GM04504 (cell line): ENCODE measurements at regions not wholly inside any gene's neighbourhood (a gene's known extent, or its start where the extent isn't known, plus 50 kb on each side); places are given as distances from the start of the nearest gene placed in this dataset.
"Not testable (repeated sequence)": the region's sequence is repeated elsewhere in the genome, so short reads cannot be mapped to it uniquely, and the experiment has no call there.

Experiments used
- DNase-seq: peaks from one replicate; pipeline ENCODE4 v3.0.0-alpha.2; 2012; ENCODE audit warnings: low read depth

DNA sequence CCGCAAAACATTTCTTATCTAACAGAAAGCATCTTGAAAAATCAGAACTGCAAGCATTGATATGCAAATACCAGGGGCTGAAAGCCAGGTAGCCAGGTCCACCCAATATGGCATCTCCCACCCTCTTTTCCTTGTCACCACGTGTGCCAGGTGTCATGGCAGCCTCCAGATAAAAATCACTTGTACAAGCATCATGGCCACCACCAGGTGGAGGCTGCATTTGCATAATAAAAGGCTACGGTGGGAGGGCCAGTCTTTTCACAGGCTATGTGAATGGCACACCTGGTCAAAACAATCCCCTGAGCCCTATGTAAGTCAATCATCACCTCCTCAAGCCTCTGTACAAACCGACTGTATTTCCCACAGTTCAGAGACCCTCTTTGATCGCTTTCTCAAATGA lies 1233.1 kb upstream of the ALCAM start:
- no peak for DNase-seq

DNA sequence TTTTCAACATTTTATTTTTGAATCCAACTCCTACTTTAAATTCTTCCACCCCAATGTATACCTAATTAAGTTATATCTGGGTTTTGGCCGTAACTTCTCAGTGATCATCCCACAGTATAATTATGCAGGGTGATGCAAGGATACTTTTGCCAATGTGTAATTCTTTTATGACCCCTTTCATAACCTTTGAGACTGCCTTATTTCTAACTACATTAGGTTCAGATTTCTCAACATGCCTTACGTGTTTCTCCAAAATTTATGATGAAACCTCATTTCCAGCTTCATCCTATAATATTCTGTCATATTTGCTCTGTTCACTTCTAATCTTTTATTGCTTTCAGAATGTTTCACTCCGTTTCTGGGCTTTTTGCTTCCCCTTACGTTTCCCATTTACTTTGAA lies 1229.6 kb upstream of the ALCAM start:
- no peak for DNase-seq

GRCh38 chr3:104145164-104145563 lies 1221.5 kb upstream of the ALCAM start:
- peak; percentile 9 for DNase-seq

DNA sequence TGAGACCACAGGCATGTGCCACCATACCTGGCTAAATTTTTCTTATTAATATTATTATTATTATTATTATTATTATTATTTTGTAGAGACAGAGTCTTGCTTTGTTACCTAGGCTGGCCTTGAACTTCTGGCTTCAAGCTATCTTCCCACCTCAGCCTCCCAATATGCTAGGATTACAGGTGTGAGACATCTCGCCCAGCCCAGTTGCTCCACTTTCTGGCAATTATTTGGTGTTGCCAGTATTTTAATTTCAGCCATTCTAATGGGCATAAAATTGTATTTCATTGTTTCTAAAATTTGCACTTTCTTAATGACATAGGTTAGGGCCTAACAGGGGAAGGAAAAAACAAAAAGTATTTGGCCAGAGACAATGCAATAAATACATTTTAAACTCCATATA lies 1217.6 kb upstream of the ALCAM start:
- no peak for DNase-seq

DNA sequence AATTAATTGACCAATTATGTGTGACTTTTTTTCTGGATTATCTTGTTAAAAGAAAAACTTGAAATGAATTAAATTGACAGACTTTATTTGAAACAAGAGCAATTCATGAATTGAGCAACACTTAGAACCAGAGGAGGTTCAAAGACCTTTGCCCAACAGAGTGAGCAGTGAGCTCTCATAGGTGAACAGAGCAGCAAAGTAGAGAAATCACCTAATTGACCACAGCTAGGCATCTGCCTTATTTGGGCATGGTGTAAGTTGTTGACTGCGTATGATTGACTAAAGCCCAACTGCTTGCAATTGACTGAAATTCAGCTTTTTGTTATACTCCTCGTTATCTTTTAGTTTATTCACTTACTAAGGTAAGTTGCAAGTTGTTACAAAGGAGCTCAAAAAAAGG lies 1216.0 kb upstream of the ALCAM start:
- no peak for DNase-seq

- no peak for DNase-seq
Measured at GRCh38 chr3:104154896-104155295, 1211.8 kb upstream of the ALCAM start.

DNA sequence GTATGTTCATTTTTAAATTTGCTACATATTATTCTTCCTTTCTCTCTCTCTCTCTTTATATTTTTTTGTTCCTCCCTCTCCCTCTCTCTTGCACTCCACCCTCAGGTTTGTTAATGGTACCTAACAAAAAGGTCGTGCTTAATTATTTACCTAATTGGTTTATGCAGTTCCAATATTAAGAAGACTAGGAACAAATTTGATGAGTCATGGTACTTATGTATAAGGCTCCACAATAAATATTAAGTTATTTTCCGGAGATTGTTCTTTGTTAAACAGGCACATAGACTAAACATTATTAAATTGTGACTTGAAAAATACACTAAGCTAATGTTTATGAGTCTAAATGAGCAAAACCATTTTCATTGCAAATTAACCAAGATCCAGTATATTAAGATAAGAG lies 1200.8 kb upstream of the ALCAM start:
- DNase-seq = no peak

- DNase-seq = no peak
Measured at GRCh38 chr3:104168386-104168785, 1198.3 kb upstream of the ALCAM start.

DNA sequence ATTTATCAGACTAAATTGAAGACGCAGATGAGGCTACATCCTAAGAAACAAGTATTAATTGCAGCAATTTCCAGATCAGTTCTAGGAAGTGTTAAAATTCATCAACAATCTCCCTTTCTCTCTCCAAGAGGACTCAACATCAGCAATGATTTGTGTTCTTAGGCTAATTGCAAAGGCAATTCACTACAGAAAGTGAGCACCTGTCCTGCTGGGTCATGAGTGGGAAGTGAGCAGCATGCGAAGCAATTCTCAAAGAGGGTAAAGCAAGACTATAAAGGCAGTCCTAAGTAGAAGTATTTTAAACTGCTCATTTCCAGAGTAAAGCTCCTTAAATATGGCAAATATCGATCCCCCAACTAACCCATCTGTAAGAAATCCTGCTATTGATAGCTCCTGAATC lies 1191.0 kb upstream of the ALCAM start:
- DNase-seq = no peak

DNA sequence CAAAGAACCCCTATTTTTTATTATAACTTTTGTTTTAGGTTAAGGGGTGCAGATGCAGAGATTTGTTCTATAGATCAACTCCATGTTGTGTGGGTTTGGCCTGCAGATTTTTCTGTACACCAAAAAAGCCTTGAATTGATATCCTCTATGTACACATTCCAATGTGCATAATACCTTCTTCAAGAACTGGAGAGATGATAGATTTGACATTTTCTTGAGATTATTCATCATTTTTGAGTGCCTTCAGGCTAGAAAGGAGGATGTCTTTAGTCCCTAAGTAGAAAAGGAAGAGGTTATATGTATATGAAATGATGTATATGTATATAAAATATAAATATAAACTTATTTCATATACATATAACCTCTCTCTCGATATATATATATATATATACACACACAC lies 1190.0 kb upstream of the ALCAM start:
- DNase-seq = no peak

GRCh38 chr3:104178680-104179079 lies 1188.0 kb upstream of the ALCAM start:
- DNase-seq = no peak

DNA sequence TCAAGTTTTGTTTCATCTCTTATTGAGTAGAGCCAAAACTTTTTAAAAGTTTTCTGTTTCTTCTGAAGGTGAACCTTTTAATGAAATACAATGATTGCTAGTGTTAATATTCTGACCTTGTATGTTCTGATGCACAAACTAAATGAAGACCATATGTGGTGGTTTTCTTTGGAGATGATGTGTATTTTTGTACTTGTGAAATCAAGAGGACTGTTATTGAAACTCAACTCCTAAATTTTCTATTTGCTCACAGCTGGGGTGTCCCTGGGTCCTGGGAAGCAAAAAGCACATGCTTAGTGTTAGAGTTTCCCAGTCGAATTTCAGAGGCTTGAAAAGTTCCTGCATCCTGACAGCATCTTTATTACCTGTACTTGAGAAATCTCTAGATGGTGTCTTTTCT lies 1185.8 kb upstream of the ALCAM start:
- no peak for DNase-seq

- DNase-seq = no peak
Measured at GRCh38 chr3:104190681-104191080, 1176.0 kb upstream of the ALCAM start.

GRCh38 chr3:104198131-104198530 lies 1168.6 kb upstream of the ALCAM start:
- no peak for DNase-seq

GRCh38 chr3:104206925-104207324 lies 1159.8 kb upstream of the ALCAM start:
- no peak for DNase-seq

DNA sequence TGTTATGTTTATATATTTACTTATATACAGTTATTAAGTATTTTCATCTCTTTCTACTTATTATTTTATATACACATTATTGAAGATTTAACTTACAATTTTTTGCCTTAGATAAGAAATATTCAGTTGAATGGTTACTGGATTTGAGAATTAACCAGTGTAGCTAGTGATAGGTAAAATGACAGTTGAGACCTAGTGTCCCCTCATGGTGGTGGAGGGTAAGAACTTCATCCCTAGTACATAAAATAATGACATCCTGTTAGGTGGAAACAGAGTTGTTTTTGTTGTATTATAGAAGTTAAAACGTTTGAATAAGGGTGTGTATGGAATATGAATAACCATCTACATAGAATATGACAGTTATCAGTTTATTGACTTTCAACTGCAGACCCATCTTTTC lies 1152.4 kb upstream of the ALCAM start:
- no peak for DNase-seq

DNA sequence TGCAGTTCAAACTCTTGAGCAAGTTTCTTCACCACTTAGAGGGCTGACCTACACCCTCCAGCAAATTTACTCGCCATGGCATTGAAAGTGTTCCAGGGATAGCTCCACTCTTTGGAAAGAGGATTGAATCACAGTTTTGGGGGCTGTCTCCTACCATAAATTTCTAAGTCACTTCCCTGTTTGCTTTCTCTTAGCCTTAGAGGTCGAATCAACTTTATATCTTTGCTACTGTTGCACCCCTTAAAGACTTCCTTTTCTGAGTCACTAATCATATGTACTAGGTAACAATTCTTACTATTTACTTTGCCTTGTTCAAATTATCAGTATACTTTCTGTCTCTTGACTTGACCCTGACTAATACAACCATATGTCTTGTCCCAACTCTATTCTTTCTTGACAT lies 1151.8 kb upstream of the ALCAM start:
- DNase-seq = no peak

DNA sequence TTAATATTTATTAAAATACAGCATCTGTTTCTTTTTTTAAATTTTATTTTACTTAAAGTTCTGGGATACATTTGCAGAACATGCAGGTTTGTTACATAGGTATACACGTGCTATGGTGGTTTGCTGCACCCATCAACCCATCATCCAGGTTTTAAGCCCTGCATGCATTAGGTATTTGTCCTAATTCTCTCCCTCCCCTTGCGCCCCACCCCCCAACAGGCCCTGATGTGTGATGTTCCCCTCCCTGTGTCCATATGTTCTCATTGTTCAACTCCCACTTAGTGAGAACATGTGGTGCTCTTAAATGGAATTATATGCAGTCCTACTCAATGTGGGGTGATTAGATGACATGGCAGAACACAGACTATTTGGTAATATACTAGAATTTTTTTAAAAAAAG lies 1147.7 kb upstream of the ALCAM start:
- DNase-seq = not testable (repeated sequence)

DNA sequence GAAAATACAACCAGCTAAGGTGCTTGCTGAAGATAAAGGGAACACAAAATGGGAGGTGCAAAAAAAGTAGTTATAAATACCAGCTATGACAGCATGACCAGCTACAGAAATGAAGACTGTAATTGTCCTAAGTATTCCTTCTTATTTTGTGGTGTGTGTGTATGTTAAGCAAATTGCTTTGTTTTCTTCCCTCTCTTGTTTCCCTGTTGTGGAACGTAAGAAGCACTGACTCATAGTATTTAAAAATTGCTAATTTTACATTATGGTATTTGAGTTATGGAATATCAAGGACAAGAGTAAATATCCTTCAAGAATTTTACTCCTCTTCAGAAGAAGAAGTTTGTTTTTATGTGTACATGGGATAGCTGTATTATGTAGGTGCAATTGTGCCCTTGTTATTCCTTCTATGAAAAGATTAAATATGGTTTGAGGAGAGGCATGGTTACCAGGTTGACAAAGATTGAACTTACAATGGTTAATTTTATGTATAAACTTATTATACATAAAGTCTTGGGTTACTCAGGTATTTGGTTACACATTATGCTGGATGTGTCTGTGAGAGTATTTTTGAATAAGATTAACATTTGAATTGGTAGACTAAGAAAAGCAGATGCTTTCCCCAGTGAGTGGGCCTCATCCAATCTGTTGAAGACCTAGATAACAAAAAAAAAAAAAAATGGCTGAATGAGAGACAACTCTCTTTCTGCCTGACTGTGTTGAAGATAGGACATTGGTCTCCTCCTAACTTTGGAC lies 1132.1 kb upstream of the ALCAM start:
- no peak for DNase-seq

- DNase-seq = no peak
Measured at GRCh38 chr3:104244680-104245220, 1122.0 kb upstream of the ALCAM start.

DNA sequence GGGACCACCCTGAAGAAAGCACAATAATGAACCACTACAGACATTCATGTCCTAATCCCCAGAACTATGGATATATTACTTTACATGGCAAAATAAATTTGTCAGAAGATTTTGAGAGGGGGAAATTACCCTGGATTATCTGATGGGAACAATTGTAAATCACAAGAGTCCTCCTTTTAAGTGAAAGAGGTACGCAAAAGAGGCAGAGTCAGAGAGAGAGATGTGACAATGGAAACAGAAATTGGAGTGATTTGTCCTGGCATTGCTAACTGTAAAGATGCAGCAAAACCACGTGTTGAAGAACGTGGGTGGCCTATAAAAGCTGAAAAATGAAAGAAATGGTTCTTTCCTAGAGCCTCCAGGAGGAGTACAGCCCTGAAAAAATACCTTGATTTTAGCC lies 1121.4 kb upstream of the ALCAM start:
- no peak for DNase-seq

GRCh38 chr3:104245981-104246380 lies 1120.7 kb upstream of the ALCAM start:
- DNase-seq = no peak

DNA sequence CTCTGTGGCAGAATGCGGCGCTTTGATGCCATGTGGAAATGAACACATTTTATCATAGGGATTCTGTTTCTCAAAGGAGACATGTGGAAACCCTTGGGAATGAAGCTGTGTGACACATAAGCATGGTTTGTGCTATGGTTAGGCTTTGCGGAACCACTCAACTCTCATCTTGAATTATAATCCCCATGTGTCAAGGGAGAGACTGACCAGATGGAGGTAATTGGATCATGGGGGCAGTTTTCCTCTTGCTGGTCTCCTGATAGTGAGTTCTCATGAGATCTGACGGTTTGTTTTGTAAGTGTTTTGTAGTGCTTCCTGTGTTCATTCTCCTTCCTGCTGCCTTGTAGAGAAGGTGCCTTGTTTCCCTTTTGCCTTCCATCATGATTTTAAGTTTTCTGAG lies 1109.2 kb upstream of the ALCAM start:
- no peak for DNase-seq

GRCh38 chr3:104263477-104263876 lies 1103.2 kb upstream of the ALCAM start:
- DNase-seq = no peak
